DMS79 (cell line): ENCODE measurements at regions not wholly inside any gene's neighbourhood (a gene's known extent, or its start where the extent isn't known, plus 50 kb on each side); places are given as distances from the start of the nearest gene placed in this dataset.
"Not testable (repeated sequence)": the region's sequence is repeated elsewhere in the genome, so short reads cannot be mapped to it uniquely, and the experiment has no call there.

Experiments used
- DNase-seq: peaks from one replicate; lab custom pipeline; 2025; lab: John Stamatoyannopoulos, UW

DNA sequence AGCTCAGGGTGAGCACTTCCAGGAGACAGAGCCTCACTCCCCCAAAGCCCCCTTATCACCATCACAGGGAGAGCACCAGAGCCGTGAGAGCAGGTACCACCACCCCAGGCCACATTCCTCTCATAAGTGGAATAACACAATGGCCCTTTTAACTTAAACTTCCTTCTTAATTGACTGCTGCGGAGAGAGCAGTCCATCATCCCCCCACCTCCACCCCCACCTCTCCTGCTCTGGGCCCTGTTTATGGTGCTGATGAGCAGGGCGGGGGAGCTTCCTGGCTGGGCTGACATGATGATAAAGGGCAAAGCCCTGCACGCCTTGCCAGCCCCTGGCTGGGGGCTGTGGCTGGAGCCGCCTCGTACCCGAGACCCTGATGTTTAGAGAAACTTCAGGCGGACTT, 81.4 kb upstream of the PODXL start:
- no peak for DNase-seq

GRCh38 chr7:131636092-131636491, 79.7 kb upstream of the PODXL start:
- no peak for DNase-seq

DNA sequence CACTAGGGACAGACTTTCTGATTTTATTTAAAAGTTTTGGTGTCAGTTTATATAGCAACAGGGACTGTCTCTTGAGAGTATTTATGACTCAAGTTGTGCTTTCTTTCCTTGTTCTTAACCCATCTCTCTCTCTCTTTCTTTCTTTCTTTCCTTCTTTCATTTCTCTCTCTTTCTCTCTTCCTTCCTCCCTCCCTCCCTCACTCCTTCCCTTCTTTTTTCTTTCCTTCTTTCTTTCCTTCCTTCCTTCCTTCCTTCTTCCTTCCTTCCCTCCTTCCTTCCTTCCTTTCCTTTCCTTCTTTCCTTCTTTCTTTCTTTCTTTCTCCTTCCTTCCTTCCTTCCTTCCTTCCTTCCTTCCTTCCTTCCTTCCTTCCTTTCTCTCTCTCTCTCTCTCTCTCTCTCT, 77.8 kb upstream of the PODXL start:
- not testable (repeated sequence) for DNase-seq

GRCh38 chr7:131633342-131633843, 77.0 kb upstream of the PODXL start:
- DNase-seq: no peak

- no peak for DNase-seq
Measured at GRCh38 chr7:131630427-131630826, 74.0 kb upstream of the PODXL start.

GRCh38 chr7:131629217-131629882, 72.9 kb upstream of the PODXL start:
- DNase-seq: no peak

GRCh38 chr7:131628634-131629033, 72.2 kb upstream of the PODXL start:
- no peak for DNase-seq

GRCh38 chr7:131627735-131628190, 71.3 kb upstream of the PODXL start:
- DNase-seq: no peak

DNA sequence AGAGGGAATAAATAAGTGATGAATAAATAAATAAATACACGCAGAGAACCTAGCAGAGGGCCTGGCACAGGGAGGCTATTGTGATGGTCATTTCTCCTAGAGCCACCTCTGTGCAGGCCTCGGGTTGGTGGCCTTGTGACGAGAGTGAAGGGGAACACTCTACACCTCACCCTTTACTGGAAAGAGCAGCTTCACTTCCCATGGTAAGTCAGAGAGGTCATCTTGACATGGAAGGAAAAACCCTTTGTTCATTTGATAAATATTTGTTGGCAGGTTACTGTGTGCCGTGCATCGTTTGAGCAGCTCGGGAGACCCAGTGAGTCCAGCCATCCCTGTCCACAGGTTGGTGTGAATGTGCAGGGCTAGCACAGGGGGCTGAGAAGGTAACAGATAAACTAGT, 70.2 kb upstream of the PODXL start:
- DNase-seq: no peak

DNA sequence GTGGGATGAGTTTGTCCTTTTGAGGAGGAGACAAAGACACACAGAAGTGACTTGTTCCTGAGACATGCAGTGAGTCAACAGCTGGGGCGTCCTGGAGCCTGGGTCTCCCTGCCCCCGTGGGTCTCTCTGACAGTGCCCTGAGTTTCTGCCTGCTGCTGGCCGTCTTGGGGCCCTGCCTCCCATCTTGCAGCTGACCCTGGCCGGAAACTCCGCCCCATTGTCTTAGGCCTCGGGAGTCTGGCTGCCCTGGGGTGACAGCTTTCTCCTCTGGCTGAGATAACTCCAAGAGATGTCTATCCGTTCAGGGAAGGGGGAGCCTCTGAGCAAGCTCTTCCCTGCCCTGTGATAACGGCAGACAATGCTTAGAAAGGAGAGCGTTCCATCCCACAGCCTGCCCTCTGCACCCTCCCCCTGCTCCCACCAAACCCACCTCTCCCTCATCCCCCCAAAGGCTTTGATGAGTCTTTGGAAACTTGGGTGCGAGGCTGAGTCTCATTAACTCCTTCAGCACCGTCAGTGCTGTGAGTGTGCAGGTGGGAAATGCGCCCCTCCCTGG, 69.5 kb upstream of the PODXL start:
- DNase-seq: no peak

DNA sequence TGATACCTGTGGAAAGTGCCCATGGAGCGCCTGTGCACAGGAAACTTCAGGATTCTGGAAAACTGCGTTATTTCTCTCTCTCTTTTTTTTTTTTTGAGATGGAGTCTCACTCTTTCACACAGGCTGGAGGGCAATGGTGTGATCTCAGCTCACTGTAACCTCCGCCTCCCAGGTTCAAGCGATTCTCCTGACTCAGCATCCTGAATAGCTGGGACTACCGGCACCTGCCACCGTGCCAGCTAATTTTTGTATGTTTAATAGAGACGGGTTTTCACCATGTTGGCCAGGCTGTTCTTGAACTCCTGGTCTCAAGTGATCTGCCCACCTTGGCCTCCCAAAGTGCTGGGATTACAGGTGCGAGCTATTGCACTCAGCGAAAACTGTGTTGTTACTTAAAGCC, 68.9 kb upstream of the PODXL start:
- DNase-seq: not testable (repeated sequence)

DNA sequence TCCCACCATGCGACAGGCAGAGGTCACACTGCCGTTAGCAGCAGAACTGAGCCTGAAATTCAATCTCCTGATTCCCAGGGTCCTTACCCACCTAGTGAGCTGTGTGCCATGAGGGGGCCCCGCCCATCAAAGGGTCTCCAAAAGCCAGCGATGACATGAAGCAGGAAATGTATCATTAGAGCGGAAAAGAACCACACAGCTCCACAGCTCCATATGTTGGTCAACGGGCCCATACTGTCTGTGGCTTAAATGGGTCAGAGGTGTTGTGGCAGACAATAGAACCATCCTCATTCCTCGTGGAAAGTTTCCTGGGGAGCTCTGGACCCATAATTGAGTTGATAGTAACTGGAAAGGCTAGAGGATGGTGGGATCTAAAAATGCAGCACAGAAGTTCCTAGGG, 68.1 kb upstream of the PODXL start:
- DNase-seq: no peak

- no peak for DNase-seq
Measured at GRCh38 chr7:131623154-131623553, 66.7 kb upstream of the PODXL start.

- no peak for DNase-seq
Measured at GRCh38 chr7:131621652-131622051, 65.2 kb upstream of the PODXL start.

GRCh38 chr7:131620673-131621609, 64.5 kb upstream of the PODXL start:
- DNase-seq: peak; percentile 81

DNA sequence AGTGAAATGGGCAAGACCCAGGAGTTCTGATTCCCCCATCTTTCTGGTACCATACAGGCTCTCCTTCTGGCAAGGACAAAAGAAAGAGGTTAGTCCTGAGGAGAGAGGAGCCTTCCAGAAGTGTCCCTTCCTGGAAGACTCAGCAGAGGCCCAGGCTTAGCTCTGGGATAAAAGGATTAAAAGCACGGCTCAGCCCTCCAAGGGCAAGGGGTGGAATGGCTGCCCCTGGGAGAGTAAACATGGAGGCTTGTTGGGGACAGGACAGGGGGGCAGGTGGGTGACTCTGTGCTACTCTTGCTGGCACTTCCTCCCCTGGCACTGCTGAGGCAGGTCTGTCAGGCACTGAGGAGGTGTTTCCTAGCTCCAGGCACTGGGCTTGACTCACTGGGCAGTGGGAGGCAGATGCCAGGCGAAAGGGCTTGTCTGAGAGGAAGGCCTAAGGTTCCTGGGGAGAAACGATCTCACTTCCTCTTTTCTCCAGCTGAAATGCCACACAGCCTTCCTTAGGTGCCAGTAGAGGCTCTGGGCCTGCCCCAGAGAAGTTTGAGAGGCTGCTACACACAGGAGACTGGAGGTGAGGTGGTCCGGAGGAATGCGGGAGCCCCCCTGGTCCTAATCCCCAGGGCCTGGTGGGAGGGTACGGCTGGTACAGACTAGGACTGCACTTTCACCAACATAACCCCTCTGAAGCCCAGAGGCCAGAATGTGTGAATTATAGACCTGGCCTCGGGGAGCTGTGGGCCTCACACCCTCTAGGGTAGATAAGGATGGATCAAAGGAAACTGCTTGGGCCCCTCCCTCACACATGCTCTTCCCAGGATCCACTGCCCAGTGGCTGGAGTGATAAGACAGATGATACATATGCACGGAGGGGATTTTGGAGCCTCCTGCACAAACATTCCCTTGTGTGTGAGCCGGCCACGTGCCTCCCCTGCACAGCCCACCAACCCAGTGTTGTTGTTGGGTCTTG, 63.2 kb upstream of the PODXL start:
- no peak for DNase-seq

DNA sequence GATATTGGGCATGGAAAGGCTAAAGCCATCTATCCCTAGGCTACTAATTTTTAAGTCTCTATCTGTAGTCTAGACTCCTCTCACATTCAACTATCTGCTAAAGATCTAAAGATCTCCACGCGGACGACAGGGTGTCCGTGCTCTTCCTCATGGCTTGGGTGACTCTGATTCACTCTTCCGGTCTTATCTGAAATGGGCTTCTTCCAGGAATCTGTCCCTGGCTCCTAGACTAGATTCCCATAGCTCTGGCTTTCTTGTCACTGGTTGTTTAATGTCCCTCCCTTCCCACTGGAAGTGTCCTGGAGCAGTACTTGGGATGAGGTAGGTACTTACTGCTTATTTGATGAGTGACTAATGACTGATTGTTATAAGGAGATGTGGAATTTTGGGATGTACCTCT, 62.0 kb upstream of the PODXL start:
- no peak for DNase-seq

- no peak for DNase-seq
Measured at GRCh38 chr7:131616487-131617200, 60.2 kb upstream of the PODXL start.

GRCh38 chr7:131613909-131614308, 57.5 kb upstream of the PODXL start:
- DNase-seq: no peak

- DNase-seq: no peak
Measured at GRCh38 chr7:131610007-131610406, 53.6 kb upstream of the PODXL start.

DNA sequence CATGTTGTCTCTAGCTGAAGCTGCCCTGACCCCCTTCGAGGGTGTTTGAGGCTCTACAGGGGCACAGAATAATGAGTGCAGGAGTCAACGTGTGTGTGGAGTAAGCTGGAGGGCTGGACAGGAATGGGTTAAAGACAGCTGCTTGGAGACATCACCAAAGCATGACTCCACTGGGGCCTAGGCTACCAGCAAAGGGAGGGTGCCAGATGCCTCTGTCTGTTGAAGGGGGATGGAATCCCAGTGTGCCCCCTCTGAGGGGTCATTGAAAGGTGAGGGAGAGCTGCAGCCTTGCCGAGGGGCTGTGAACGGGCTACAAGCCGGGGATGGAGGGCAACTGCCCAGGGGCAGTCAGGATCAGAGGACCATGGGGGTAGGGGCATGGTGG, 51.7 kb upstream of the PODXL start:
- DNase-seq: no peak
